Activated CD4-positive, alpha-beta T cell treated with anti-CD3 and anti-CD28 coated beads for 36 hours (primary cell): ENCODE measurements at regions not wholly inside any gene's neighbourhood (a gene's known extent, or its start where the extent isn't known, plus 50 kb on each side); places are given as distances from the start of the nearest gene placed in this dataset.

ENCODE experiments used
- ATAC-seq: fragments of 200-7000 bp; cut with Tn5 transposase; one replicate; pipeline ENCODE4 v1.10.0; 2021; ENCODE audit warnings: mild to moderate bottlenecking, moderate library complexity
- CTCF ChIA-PET: fragments of 350-600 bp; sonication (Branson Sonifier 250); formaldehyde crosslinking; loops from one replicate; lab custom pipeline; 2021; ENCODE audit warnings: antibody characterized with exemption; lab: Charles Lee
- POLR2A ChIA-PET: fragments of 350-600 bp; sonication (Branson Sonifier 250); formaldehyde crosslinking; loops from one replicate; lab custom pipeline; 2021; ENCODE audit warnings: antibody characterized with exemption, inconsistent platforms; lab: Charles Lee
- DNase-seq: peaks from one replicate; pipeline ENCODE4 v3.0.0-alpha.2; 2020
- H3K27ac Mint-ChIP-seq: one replicate; pipeline ENCODE4 v1.8.0; 2021; ENCODE audit warnings: mixed read lengths
- H3K27me3 Mint-ChIP-seq: one replicate; pipeline ENCODE4 v1.8.0; 2021; ENCODE audit warnings: mixed read lengths
- H3K36me3 Mint-ChIP-seq: one replicate; pipeline ENCODE4 v1.8.0; 2021; ENCODE audit warnings: low read depth, mixed read lengths
- H3K4me1 Mint-ChIP-seq: one replicate; pipeline ENCODE4 v1.8.0; 2021; ENCODE audit warnings: mixed read lengths
- H3K4me3 Mint-ChIP-seq: one replicate; pipeline ENCODE4 v1.8.0; 2021; ENCODE audit warnings: mild to moderate bottlenecking, moderate library complexity, mixed read lengths
- H3K9me3 Mint-ChIP-seq: one replicate; pipeline ENCODE4 v1.8.0; 2021; ENCODE audit warnings: low read depth, mixed read lengths
- intact Hi-C, 2 experiments: fragments of 100-400 bp; cut with DNase I in 1 of 2; cut with micrococcal nuclease in 1 of 2; formaldehyde crosslinking; loops; one replicate each; pipeline versions ENCODE4 v1.14.2 to v1.15.1; 2022 to 2024; cut with DNase I, micrococcal nuclease

DNA sequence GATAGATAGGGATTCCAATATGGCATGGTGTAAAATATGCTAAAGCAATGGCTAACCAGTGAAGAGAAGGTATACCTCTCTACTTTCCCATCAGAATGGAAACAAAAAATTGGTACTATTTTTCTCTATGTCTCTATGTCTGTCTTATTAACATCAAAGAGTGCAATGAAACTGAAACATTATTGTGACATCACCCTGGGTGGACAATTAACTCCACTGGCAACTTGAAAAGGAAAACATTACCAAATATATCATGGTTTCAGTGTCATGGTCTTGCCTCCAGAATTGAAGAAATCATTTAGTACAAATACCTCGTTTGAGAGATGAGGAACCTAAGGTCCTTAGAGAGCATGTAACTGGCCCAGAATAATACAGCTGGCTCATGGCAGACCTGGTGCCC, 1132.5 kb upstream of the MAP3K7 start:
- ChIA-PET POLR2A (interaction anchor here (0.6 kb wide), 1 partner anchor 35 kb away, joined by 3 read pairs; no protein-coding TSS in a partner anchor), CTCF (interaction anchor here (0.7 kb wide), 1 partner anchor 869 kb away, joined by 3 read pairs; no protein-coding TSS in a partner anchor)
- H3K27me3 Mint-ChIP-seq = no peaks in the 10 kb centered on the region
- no peaks in the 10 kb centered on the region for H3K36me3 Mint-ChIP-seq
- H3K4me1 Mint-ChIP-seq = no peaks in the 10 kb centered on the region
- ATAC-seq = no peak
- peaks cover 4% of the 10 kb centered on the region for H3K9me3 Mint-ChIP-seq
- intact Hi-C loops = no loop called here
- no peak overlapping the region for H3K27ac Mint-ChIP-seq
- no peak overlapping the region for H3K4me3 Mint-ChIP-seq
- no peak for DNase-seq

DNA sequence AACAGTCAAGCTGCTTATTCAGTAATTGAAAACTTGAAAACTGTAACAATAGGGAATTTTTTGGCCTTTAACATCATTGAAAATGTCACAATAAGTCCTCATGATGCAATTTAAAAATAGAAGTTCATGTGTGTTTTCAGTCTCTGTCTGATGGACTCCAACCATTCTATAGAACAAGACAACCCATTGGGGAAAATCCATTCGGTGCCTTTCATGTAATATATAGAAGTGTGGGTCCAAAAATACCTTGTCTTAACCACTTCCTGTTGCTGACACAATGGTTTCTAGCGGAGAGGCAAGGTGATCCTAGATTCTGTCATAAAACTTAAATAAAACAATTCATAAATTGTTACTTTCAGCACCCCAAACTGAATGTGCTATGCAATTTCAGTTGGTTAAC, 1131.3 kb upstream of the MAP3K7 start:
- Mint-ChIP-seq H3K4me1 (no peaks in the 10 kb centered on the region), H3K9me3 (peaks cover 4% of the 10 kb centered on the region), H3K4me3 (no peak overlapping the region), H3K36me3 (no peaks in the 10 kb centered on the region), H3K27me3 (no peaks in the 10 kb centered on the region), H3K27ac (no peak overlapping the region)
- no peak for ATAC-seq
- intact Hi-C loops = no loop called here
- CTCF ChIA-PET = no interaction called here
- POLR2A ChIA-PET = no interaction called here
- DNase-seq = no peak

DNA sequence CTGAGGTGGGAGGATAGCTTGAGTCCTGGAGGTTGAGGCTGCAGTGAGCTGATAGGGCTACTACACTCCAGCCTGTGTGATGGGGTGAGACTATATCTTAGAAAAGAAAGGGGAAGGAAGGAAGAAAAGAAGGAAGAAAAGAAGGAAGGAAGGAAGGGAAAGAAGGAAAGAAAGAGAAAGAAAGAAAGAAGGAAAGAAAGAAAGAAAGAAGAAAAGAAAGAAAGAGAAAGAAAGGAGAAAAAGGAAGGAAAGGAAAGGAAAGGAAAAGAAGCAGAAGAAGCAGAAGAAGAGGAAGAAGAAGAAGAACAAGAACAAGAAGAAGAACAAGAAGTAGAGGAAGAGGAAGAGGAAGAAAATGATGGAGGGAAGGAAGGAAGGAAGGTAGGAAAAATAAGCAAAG, 1130.2 kb upstream of the MAP3K7 start:
- CTCF ChIA-PET = no interaction called here
- H3K4me1 Mint-ChIP-seq = no peaks in the 10 kb centered on the region
- no peak overlapping the region for H3K4me3 Mint-ChIP-seq
- POLR2A ChIA-PET = no interaction called here
- no peak for ATAC-seq
- intact Hi-C loops = no loop called here
- DNase-seq = no peak
- H3K27me3 Mint-ChIP-seq = no peaks in the 10 kb centered on the region
- H3K27ac Mint-ChIP-seq = no peak overlapping the region
- peaks cover 6% of the 10 kb centered on the region for H3K9me3 Mint-ChIP-seq
- H3K36me3 Mint-ChIP-seq = no peaks in the 10 kb centered on the region

DNA sequence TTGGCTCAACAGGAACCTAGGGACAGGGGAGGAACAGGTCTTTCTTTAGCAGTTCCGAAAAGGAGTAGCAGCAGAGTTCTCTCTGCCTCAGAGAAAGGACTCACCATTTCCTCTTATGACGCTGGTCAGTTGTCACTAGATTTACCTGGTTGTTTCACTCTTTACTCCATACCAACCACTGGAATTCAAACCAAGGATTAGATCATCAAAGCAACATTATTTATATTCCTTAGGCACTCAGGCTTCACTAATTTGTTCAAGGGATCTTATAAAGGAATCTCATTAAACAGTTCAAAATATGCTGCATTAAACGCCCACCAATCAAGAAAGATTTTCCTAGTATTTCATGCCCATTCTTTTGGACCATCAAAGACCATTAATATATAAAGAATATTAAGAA, 1129.5 kb upstream of the MAP3K7 start:
- ATAC-seq = no peak

GRCh38 chr6:91715171-91715805, 1128.4 kb upstream of the MAP3K7 start:
- Mint-ChIP-seq H3K4me3 (no peak overlapping the region), H3K36me3 (no peaks in the 10 kb centered on the region), H3K4me1 (no peaks in the 10 kb centered on the region), H3K9me3 (peaks cover 6% of the 10 kb centered on the region), H3K27ac (no peak overlapping the region), H3K27me3 (no peaks in the 10 kb centered on the region)
- intact Hi-C loops = no loop called here
- POLR2A ChIA-PET = no interaction called here
- ATAC-seq = no peak
- DNase-seq = no peak
- CTCF ChIA-PET = no interaction called here

More for the DNA sequence above, 1129.5 kb upstream of the MAP3K7 start:
- no peak overlapping the region for H3K4me3 Mint-ChIP-seq
- intact Hi-C loops = no loop called here
- no peak for DNase-seq
- H3K27ac Mint-ChIP-seq = no peak overlapping the region
- no peaks in the 10 kb centered on the region for H3K27me3 Mint-ChIP-seq
- POLR2A ChIA-PET = no interaction called here
- CTCF ChIA-PET = no interaction called here
- H3K4me1 Mint-ChIP-seq = no peaks in the 10 kb centered on the region
- peaks cover 6% of the 10 kb centered on the region for H3K9me3 Mint-ChIP-seq
- no peaks in the 10 kb centered on the region for H3K36me3 Mint-ChIP-seq

DNA sequence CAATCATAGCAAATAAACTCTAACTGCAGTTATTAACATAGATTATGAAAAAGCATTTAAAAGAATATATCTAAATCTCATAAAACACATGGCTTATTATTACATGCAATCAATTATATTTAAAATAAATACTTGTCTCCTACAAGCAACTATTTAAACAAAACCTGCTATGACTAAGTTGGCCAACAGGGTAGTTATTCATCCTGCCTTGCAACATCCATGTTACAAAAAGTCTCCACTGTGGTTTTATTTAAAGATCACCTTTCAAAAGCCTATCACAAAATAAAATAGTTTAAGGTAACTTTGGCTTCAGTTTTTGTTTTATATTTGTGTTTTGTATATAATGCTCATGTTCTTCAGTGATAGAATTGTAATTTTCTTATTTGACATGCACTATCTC, 1127.0 kb upstream of the MAP3K7 start:
- no peak overlapping the region for H3K27ac Mint-ChIP-seq
- H3K4me1 Mint-ChIP-seq = no peaks in the 10 kb centered on the region
- intact Hi-C loops = no loop called here
- H3K27me3 Mint-ChIP-seq = no peaks in the 10 kb centered on the region
- ATAC-seq = no peak
- no peaks in the 10 kb centered on the region for H3K36me3 Mint-ChIP-seq
- ChIA-PET POLR2A (no interaction called here), CTCF (no interaction called here)
- no peak overlapping the region for H3K4me3 Mint-ChIP-seq
- H3K9me3 Mint-ChIP-seq = peaks cover 2% of the 10 kb centered on the region
- no peak for DNase-seq

GRCh38 chr6:91711518-91711917, 1124.6 kb upstream of the MAP3K7 start:
- Mint-ChIP-seq H3K9me3 (peaks cover 2% of the 10 kb centered on the region), H3K27me3 (no peaks in the 10 kb centered on the region), H3K36me3 (no peaks in the 10 kb centered on the region), H3K4me1 (no peaks in the 10 kb centered on the region), H3K4me3 (no peak overlapping the region), H3K27ac (no peak overlapping the region)
- POLR2A ChIA-PET = no interaction called here
- CTCF ChIA-PET = no interaction called here
- intact Hi-C loops = no loop called here
- DNase-seq (no peak), ATAC-seq (no peak)

- Mint-ChIP-seq H3K36me3 (no peaks in the 10 kb centered on the region), H3K27ac (no peak overlapping the region), H3K4me3 (no peak overlapping the region), H3K27me3 (no peaks in the 10 kb centered on the region), H3K4me1 (no peaks in the 10 kb centered on the region), H3K9me3 (peaks cover 2% of the 10 kb centered on the region)
- intact Hi-C loops = no loop called here
- no peak for ATAC-seq
- DNase-seq = no peak
- CTCF ChIA-PET = no interaction called here
- POLR2A ChIA-PET = no interaction called here
Measured at GRCh38 chr6:91710342-91710741, 1123.5 kb upstream of the MAP3K7 start.

DNA sequence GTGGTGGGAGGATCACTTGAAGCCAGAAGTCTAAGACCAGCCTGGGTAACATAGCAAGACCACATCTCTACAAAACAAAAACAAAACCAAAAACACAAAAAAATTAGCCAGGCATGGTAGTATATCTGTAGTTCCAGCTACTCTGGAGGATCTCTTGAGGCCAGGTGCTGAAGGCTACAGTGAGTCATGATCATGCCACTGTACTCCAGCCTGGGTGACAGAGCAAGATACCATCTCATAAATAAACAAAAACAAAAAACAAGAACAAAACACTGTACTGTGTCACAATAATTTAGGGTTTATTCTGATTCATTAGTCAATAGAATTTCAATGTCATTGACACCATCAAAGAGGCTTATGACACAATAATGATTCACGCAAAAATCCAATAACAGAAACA, 1121.7 kb upstream of the MAP3K7 start:
- H3K27ac Mint-ChIP-seq = no peak overlapping the region
- ATAC-seq = no peak
- POLR2A ChIA-PET = no interaction called here

GRCh38 chr6:91705646-91706045, 1118.8 kb upstream of the MAP3K7 start:
- Mint-ChIP-seq H3K27ac (no peak overlapping the region), H3K27me3 (no peaks in the 10 kb centered on the region), H3K9me3 (peaks cover 1% of the 10 kb centered on the region), H3K4me1 (no peaks in the 10 kb centered on the region), H3K36me3 (no peaks in the 10 kb centered on the region), H3K4me3 (no peak overlapping the region)
- CTCF ChIA-PET = no interaction called here
- intact Hi-C loops = no loop called here
- ATAC-seq (no peak), DNase-seq (no peak)
- POLR2A ChIA-PET = no interaction called here

More for the DNA sequence above, 1121.7 kb upstream of the MAP3K7 start:
- CTCF ChIA-PET = no interaction called here
- Mint-ChIP-seq H3K27me3 (no peaks in the 10 kb centered on the region), H3K4me1 (no peaks in the 10 kb centered on the region), H3K9me3 (peaks cover 2% of the 10 kb centered on the region), H3K4me3 (no peak overlapping the region), H3K36me3 (no peaks in the 10 kb centered on the region)
- intact Hi-C loops = no loop called here
- no peak for DNase-seq

DNA sequence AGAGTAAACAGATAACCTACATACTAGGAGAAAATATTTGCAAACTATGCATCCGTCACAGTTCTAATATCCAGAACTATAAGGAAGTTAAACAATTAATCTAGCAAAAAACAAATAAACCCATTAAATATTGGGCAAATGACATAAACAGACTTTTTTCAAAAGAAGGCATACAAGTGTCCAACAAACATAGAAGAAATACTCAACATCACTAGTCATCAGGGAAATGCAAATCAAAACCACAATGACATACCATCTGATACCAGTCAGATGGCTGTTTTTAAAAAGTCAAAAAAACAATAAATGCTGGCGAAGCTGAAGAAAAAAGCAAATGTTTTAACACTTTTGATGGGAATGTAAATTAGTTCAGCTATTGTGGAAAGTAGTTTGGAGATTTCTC, 1117.7 kb upstream of the MAP3K7 start:
- DNase-seq (no peak), ATAC-seq (no peak)
- ChIA-PET POLR2A (no interaction called here), CTCF (no interaction called here)
- no peaks in the 10 kb centered on the region for H3K4me1 Mint-ChIP-seq
- H3K27me3 Mint-ChIP-seq = no peaks in the 10 kb centered on the region
- intact Hi-C loops = no loop called here
- no peaks in the 10 kb centered on the region for H3K36me3 Mint-ChIP-seq
- no peak overlapping the region for H3K4me3 Mint-ChIP-seq
- H3K27ac Mint-ChIP-seq = no peak overlapping the region
- peaks cover 1% of the 10 kb centered on the region for H3K9me3 Mint-ChIP-seq

DNA sequence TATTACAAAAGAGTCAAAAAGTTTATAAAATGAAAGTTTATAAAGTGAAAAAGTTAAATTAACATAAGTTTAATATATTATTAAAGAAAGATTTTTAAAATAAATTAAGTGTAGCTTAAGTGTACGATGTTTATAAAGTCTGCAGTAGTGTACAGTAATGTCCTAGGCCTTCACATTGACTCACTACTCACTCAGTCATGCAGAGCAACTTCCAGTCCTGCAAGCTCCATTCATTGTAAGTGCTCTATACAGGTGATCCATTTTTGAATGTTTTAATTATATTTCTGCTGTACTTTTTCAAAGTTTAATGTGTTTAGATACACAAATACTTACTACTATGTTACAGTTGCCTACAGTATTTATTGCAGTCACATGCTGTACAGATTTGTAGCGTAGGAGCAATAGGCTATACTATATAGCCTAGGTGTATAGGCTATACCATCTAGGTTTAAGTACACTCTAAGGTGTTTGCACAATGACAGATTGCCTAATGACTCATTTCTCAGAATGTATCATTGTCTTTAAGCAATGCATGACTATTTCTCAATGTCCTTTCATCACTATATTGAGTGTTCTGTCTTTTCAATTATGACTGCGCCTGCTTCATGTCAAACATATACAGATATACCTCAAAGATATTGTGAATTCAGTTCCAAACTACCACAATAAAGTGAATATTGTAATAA, 1110.3 kb upstream of the MAP3K7 start:
- DNase-seq (no peak), ATAC-seq (peak; percentile 60)
- ChIA-PET CTCF (no interaction called here), POLR2A (no interaction called here)
- intact Hi-C loops = no loop called here
- Mint-ChIP-seq H3K27ac (no peak overlapping the region), H3K9me3 (peaks cover 1% of the 10 kb centered on the region), H3K4me3 (no peak overlapping the region), H3K36me3 (no peaks in the 10 kb centered on the region), H3K27me3 (no peaks in the 10 kb centered on the region), H3K4me1 (no peaks in the 10 kb centered on the region)
